Astrocyte (in vitro differentiated cells and primary cell): ENCODE measurements at regions not wholly inside any gene's neighbourhood (a gene's known extent, or its start where the extent isn't known, plus 50 kb on each side); places are given as distances from the start of the nearest gene placed in this dataset.

Source experiments
- EZH2 ChIP-seq: IDR thresholded peaks from 2 replicates; pipeline ENCODE4 v1.6.1; 2012; ENCODE audit warnings: mild to moderate bottlenecking, low read length, inconsistent platforms; ENCODE audit not compliant: insufficient read depth
- TF ChIP-seq, protein P1 (sequence below): IDR thresholded peaks from 2 replicates; pipeline ENCODE4 v1.5.1; 2011; ENCODE audit warnings: low read depth, mild to moderate bottlenecking, inconsistent platforms, low read length, moderate library complexity; ENCODE audit not compliant: insufficient read depth

- TF ChIP-seq, protein P1, sequence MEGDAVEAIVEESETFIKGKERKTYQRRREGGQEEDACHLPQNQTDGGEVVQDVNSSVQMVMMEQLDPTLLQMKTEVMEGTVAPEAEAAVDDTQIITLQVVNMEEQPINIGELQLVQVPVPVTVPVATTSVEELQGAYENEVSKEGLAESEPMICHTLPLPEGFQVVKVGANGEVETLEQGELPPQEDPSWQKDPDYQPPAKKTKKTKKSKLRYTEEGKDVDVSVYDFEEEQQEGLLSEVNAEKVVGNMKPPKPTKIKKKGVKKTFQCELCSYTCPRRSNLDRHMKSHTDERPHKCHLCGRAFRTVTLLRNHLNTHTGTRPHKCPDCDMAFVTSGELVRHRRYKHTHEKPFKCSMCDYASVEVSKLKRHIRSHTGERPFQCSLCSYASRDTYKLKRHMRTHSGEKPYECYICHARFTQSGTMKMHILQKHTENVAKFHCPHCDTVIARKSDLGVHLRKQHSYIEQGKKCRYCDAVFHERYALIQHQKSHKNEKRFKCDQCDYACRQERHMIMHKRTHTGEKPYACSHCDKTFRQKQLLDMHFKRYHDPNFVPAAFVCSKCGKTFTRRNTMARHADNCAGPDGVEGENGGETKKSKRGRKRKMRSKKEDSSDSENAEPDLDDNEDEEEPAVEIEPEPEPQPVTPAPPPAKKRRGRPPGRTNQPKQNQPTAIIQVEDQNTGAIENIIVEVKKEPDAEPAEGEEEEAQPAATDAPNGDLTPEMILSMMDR: no peak
- TF ChIP-seq EZH2: no peak
Measured at GRCh38 chr2:234266952-234267351, 216.4 kb downstream of the SPP2 start.
